ENCODE measurements at regions not wholly inside any gene's neighbourhood (a gene's known extent, or its start where the extent isn't known, plus 50 kb on each side); places are given as distances from the start of the nearest gene placed in this dataset.
"Not testable (repeated sequence)": the region's sequence is repeated elsewhere in the genome, so short reads cannot be mapped to it uniquely, and the experiment has no call there.

DNA sequence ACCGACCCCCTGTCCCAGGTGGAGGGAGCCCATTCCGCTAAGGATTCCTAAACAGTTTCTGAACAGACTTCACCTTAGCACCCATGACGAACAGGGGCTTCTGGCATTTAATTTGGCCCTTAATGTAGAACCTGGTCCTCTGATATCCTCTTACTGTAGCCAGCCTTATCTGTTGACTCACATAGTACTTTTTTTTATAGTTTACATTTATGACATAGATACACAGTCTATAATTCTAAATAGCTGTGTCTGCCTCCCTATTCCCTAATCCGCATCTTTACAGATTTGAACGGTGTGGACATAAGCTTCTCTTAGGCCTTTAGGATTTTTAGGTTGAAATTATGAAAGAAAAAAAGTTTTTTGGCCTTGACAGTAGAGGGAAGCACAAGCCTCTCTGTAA lies 104.9 kb downstream of the TBC1D26 start:
- TF ChIP-seq, protein P1, sequence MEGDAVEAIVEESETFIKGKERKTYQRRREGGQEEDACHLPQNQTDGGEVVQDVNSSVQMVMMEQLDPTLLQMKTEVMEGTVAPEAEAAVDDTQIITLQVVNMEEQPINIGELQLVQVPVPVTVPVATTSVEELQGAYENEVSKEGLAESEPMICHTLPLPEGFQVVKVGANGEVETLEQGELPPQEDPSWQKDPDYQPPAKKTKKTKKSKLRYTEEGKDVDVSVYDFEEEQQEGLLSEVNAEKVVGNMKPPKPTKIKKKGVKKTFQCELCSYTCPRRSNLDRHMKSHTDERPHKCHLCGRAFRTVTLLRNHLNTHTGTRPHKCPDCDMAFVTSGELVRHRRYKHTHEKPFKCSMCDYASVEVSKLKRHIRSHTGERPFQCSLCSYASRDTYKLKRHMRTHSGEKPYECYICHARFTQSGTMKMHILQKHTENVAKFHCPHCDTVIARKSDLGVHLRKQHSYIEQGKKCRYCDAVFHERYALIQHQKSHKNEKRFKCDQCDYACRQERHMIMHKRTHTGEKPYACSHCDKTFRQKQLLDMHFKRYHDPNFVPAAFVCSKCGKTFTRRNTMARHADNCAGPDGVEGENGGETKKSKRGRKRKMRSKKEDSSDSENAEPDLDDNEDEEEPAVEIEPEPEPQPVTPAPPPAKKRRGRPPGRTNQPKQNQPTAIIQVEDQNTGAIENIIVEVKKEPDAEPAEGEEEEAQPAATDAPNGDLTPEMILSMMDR (IDR thresholded peaks at IDR 0.05; ENCODE audit: insufficient read depth, low read depth, low read length) = not testable (repeated sequence)
- TF ChIP-seq EZH2 (IDR thresholded peaks at IDR 0.05; ENCODE audit: insufficient read depth, low read length) = not testable (repeated sequence)
